ENCODE measurements at regions not wholly inside any gene's neighbourhood (a gene's known extent, or its start where the extent isn't known, plus 50 kb on each side); places are given as distances from the start of the nearest gene placed in this dataset.

DNA sequence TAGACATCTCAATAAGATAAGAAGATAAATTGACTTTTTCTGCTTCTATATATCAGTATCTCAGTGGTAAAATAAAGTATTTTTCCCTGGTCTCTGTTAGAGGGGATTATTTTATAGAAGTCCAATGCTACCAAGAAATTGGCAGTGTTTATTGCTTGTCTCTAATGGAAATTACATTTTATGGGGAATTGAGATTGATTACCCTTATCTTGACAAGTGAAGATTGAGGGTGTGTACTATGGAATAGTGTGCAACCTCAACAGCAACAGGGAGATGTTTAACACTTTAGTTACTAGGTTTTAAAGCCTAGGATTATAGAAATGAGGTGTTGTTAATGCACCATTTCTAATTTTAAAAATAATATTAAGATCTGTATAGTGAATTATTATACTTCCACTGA, 154.8 kb upstream of the ROBO1 start:
- DNase-seq = no peak

DNA sequence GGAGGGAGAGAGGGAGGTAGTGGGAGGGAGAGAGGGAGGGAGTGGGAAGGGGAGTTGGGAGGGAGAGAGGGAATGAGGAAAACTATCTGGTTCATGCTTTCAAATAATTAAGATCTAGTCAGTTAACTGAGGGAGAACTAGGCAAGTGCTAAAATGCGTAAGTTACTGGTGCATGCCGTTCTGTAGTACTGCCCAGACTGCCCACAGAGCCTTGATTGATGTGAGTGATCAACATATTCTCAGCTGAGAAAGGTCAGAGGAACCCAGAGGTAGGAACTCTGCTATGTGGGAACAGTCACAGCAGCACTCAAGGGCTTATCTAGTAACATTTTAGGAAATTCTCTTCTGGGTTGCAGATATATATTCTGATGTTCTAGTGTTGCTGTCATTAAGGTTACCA, 149.8 kb upstream of the ROBO1 start:
- no peak for DNase-seq

DNA sequence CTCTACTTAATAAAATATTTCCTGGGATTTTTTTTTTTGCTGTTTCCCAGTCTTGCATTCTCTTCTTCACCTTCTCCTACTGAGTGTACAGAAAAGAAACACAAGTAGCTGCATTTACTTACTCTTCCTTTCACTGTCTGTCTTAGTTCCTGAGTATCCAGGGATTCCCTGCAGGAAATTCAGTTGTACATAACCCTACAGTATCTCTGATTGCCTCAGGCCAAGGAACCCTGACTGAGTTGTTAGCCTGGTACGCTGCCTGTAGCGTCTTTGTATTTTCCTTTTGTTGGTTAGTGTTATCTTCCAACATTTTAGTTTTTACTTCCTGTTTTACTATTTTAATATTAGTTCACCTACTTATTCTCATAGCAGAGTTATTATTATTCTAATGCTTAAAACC, 142.5 kb upstream of the ROBO1 start:
- no peak for DNase-seq

DNA sequence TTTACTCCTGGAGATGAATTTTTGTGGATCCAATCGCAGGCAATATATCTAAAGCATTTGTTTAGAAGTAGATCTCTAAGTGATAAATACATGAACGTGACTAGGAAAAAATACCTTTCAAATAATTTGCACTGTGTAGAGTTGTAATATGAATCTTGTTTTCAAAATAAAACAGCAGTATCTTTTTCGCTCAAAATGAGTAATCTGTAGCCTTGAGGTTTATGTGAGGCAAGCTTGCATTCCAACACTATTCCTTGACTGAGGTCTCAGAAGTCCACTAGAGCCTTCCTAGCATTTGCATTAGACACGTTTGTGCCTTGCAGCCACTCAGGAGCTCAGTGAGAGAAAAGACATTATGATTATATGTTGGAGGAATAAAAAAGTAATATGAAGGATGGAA, 138.3 kb upstream of the ROBO1 start:
- no peak for DNase-seq

DNA sequence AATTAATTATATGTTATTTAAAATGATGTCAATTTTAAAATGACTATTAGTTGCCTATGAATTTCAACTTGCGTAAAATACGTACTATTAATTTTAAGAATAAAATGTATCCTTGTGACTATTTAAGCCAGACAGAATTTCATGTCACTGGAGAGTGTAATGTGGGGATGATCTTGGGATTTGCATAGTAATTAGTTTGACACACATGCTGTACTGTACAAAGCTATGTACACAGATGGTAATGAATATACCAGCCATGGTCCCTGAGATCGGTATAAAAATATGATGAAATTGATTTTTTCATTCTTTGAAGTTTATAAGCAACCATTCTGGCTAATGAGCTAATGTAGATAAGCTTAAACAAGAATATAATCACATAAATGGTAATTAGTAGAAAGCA, 134.4 kb upstream of the ROBO1 start:
- DNase-seq = no peak

DNA sequence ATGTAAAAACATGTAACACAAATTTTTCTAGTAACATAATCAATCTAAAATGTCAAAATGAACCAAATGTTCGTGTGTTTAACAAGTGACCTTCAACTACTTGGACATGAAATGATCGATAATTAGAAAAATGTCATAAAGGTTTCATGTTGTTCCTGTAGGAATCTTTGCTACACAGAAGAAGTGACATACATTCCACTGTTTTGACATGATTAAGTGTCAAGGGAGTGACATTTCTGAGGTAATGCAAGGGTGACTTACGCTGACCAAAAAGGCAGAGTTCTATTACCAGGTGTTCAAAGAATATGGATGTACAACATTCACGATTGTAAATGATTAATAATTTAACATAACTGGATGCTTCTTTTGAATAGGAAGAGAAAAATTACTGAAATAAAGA, 131.1 kb upstream of the ROBO1 start:
- no peak for DNase-seq

DNA sequence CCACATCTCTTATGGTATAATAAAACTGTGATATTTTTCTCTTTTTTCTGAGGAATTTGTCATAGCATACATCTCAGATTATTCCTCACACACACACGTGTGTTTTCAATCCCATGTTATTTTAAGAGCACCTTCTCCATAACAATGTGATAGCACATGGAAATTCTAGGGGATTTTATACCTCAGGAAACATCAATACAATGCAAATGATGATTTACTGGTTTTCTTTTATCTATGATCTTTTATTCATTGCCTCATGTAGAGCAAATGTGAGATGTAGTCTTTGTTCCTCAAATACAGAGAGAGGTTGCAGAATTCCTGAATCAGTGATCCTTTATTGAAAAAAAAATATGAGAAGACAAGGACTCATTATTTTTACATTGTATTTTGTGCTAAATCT, 128.3 kb upstream of the ROBO1 start:
- DNase-seq = no peak

DNA sequence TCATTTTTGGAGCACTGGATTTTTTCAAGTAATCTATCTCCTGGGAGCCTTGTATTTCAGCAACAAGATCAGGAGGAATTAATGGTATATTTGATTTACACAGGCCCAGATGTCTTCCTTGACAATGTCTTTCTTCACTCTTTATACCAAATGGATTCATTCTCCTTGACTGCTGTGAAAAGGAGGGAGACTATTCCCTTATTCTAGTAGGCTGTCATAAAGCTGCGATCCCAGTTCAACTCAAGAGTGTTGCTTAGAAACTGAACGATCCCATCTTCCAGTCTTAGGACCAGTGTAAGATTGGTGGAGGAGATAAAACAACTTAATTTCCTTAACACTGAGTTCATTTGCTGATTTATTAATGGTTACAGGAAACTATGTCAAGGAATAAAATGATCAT, 119.4 kb upstream of the ROBO1 start:
- DNase-seq = no peak

DNA sequence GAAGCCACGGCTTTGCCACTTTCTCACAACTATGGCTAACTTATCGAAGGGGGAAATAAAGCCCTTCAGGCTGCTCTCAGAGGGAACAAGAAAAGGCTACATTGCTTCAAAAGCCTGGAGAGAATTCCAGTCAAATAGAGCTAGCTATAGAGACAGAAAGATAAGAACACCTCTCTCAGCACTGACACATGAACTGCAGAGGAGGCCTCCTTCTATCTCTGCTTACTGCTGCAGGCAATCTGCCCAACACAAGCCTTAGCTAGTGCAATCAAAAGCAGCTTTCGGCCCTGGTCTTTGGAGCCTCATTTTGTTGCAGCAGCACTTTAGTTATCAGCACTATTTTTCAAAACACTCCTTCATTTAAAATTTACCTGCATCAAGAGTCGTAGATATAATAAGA, 118.4 kb upstream of the ROBO1 start:
- no peak for DNase-seq

DNA sequence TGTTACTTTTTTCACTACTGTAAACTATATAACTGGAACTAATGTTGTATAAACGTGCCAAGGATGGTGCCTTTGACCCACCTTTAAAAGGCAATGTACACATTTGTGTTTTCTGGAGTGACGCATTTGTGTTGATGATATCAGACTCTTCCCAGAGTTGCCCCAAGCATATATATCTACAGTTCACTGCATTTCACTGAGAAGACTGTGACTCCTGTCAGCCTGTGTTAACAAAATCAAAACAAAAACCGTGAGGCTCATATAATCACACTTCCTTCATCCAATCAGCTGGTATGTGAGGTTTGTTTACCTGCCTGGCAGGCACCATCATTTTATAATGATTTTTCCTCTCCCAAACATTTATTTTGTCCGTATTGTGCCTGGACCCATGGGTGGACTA, 117.6 kb upstream of the ROBO1 start:
- DNase-seq = no peak

DNA sequence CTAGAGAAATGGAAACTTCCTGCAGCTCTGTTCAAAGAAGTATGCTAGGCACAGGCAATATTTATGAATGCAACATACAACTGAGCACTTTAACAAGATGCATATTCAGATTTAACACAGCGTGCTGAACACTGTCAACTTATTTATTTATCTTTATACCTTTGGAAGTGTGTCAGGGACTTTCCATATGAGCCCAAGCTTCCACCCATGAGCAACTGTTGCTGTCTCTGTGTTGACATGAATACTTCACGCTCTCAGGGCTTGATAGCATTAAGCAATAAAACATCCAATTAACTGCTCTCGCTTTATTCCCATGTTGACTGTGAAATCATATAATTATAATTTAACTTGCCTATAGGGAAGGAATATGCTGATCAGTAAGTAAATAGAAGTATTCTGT, 116.6 kb upstream of the ROBO1 start:
- no peak for DNase-seq

DNA sequence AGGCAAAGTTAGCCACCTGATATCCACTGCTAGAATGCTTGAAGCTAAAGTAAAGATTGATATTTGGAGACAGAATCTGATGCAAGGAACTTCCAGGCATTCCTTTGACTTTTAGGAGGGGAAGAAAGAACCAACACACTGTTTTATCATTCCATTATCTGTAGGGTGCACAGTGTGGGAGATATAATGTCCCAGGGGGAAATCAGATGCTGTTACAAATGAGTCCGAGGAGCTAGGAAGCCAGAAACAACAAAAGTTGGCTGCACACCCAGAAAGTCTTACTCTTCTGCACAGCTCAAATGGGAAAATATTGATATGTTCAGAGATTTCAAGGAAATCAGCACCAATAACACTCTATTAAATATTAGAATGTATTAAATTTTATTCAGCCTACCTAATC, 113.6 kb upstream of the ROBO1 start:
- DNase-seq = no peak

DNA sequence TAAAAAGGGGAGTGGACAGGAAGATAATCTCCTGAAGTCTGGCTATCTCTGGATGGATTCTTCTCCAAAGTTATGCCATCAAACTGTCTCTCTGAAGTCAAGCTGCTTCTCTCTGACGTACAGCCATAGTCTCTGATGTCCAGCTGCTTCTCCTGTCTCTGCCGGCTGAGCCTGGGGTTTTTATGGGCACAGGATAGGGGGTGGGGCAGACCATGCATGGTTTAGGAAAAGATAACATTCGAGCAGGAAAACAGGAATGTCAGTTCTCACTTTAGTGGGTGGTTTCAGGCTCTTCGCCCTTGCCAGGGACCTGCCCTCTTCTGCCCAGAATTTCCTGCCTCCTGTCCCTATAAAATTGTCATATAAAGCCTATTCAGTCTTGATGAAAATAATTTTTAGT, 110.9 kb upstream of the ROBO1 start:
- DNase-seq = no peak

DNA sequence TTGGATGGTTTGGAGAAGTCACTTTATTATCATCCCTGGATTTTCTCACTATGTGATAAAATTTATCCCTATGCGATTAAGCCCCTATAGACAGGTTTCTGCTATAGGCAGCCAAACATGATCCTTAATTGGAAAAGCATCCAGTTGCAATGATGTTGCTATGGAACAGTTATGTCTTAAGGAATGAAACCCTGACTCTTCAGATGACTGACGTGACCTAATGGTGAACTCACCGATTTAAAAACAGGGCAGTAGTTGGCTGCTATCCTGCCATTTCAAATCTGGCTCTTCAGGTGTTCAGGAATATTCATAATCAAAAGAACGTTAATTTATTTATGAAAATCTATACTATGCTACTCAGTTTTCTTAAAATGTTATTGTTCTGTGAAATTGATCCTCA, 106.8 kb upstream of the ROBO1 start:
- no peak for DNase-seq

DNA sequence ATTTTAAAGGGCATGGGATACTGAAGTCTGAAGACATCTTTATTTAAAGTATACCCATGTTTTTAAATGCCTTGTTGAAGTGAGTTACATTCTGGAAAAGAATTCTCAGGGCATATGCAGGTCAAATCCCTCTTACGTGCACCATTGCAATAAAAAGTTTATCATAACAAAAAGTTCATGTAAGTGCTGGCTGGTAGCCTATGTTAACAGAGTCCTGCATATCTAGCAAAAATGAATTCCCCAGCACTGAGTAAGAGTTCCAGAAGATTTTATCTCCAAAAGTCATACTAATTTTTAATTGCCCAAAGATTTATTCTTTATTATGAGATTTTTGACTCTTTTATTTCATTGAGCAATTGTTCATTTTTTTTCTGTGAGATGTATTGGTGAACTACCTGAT, 104.7 kb upstream of the ROBO1 start:
- no peak for DNase-seq

DNA sequence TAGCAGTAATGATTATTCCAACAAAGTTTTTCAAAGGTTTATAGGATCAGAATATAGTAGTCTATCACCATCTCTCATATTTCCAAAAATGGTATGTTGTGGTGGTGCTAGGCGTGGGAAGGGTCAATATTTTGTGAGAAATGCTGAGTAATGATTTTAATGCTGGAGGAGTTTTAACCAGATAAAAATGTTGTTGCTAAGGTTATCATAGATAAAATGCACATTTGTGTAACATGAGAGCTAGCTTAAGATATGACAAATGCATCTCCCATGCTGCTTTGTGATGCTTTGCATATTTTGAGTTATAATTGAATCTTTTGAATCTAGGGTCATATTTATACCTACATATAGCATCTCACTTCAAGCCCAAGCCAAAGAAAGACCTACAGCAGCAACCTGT, 103.9 kb upstream of the ROBO1 start:
- no peak for DNase-seq

DNA sequence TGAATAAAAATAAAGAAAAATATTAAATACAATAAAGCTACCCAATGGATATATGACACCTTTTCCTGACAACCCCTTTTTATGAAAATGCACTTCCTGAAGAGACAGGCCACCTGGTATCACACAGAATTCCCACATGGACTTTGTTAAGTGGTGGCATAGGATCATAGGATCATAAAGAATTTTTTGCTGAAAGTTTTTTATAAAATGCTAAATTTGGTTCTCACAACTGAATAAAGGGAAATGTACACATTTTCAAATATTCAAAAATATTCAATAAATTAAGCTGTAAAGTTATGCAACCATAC, 102.5 kb upstream of the ROBO1 start:
- no peak for DNase-seq

DNA sequence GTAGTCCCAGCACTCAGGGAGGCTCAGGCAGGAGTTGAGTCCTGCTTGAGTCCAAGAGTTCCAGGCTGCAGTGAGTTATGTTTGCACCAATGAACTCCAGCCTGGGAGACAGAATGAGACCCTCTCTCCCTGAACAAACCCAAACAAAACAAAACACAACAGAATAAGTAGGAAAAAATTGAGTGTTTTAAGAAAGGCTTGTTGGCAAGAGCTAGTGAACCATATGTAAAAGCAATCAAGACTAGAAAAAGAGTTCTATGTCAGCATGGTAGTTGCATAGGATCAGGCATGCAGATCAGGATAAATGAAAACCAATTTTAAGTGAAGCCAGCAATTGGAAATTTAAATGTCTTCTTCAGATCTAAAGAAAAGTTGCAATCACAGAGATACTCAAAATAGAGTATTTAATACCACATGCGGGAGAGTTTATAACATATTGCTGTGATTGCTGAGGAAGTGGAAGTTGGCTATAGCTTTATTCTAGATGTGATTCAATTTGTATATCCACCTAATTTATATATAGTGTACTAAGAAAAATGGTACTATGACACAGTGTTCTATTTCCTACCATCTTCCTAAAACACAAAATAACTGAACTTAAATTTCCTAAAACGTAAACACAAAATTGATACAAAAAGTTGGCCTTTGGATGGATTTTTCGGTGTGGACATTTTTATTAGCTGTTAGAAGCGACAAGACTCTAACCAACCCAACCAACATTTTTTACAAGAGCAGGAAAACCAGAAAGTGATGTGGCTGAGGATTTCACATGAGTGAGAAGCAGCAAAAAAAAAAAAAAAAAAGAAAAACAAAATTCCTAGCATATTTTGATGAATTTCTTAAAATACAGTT, 101.9 kb upstream of the ROBO1 start:
- no peak for DNase-seq

DNA sequence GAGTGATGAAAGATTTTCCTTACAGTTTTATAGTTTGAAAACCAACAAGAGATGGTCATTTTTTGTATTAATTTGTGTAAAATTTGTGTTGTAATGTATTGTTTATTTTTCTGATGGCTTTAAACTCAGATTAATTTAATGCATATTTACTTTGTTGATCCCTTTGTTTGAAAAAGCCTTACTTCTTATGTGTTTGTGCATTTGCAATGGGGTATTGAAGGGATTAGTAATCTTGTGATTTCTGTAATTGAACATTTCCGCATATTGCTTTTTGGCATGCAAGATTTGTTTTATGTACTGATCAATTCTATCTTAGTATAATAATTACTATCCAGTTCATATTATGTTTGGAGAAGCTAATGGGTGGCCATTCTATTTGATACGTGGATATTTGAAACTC, 98.4 kb upstream of the ROBO1 start:
- no peak for DNase-seq

DNA sequence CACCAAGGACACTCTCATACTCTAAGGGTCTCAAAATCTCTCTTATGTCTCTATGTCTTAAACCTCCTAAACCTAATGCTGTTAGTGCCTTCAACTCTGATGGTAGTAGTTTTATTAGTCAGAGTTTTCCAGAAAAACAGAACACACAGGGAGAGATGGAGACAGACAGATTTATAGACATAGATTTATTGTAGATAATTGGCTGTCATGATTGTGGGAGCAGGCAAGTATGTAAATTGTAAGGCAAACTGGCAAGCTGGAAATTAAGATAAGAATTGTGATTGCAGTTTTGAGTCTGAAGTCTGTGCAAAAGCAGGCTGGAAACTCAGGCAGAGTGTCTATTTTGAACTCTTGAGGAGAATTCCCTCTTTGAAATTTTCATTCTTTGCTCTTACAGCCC, 96.3 kb upstream of the ROBO1 start:
- DNase-seq = no peak

DNA sequence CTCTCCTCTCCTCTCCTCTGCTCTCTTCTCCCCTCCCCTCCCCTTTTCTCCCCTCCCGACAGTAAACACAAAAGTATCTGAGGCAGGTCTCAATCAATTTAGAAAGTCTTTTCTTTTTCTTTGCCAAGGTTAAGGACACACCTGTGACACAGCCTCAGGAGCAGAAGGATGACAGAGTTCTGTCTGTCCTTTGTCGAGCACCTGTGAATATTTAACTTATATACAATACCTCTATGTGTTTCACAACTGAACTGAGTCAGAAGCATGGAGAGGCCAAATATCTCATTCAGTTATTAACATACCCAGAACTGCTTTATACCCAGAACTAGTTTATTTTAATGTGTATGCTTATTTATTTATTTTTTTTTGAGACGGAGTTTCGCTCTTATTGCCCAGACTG, 81.1 kb upstream of the ROBO1 start:
- no peak for DNase-seq

DNA sequence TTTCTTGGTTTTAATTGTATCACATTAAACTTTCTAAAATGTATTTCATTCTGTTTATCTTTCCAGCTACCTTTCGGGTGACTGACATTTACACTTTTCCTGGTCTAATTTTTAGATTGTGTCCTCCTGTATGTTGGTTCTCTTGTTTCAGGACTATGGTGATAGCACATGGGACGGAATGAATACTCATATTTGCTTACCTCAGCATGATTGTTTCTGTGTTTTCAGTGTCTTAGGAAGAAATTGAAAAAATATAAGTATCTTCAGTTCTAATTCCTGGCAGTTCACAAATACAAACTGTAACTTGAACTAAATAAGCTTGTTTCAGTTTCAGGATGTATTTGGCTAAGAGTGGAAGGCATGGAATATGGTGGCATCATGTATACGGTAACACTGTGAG, 80.1 kb upstream of the ROBO1 start:
- DNase-seq = no peak

DNA sequence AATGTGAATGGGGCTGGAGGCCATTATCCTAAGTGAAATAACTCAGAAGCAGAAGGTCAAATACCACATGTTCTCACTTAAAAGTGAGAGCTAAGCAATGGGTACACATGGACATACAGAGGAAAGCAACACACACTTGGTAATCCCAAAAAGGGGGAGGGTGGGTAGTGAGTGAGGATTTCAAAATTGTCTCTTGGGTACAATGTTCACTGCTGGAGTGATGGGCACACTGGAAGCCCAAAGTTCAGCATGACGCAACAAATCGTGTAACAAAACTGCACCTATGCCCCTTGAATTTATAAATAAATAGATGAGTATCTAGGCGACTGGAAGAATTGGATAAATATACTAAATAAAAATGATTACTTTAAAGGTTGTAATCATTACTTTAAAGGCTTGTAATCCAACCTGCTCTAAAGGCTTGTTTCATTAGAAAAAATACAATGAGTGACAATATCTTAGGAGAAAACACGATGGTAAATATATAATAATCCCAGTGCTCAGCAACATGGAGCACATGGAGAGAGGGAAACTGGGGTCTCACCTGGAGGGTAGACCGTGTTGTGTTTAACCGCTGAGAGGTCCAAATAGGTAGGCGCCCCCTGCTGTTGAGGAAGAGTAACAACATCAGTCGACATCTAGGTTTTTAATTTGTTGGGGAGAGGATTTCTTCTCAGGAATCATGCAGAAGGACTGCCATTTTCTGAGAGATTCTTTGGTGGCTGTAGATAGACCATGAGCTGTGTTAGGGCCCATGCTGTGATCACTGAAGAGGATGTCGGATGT, 78.5 kb upstream of the ROBO1 start:
- no peak for DNase-seq

DNA sequence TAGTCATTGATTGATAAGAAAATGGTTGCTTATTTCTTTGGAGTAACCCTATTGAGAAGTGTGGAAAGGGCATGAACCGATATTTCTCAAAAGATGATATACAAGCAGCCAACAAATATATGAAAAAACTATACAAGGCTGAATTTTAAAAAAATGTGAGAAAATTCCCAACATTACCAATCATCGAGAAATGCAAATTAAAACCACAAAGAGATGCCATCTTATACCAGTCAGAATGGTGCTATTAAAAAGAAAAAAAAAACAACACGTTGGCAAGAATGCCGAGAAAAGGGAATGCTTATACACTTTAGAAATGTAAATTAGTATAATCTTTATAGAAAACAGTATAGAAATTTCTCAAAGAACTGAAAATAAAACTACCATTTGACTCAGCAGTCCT, 77.7 kb upstream of the ROBO1 start:
- no peak for DNase-seq

DNA sequence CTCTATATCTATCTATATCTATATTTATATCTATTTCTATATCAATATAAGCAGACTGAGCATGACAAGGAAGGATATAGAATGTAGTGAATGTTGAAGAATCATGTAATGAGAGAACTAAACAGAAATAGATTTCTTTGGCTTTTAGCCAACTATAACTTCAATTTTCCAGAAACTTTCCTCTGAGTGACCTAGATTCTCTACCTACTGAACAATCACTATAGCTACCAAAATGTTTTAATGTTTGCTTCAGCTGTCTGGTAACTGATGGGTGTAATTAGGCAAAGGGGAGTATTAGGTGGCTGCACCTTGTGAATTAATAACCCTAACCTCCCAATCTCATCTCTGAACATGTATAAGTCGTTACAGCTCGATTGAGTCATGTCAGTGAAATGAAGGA, 76.4 kb upstream of the ROBO1 start:
- no peak for DNase-seq

Measured in activated gamma-delta T cell (primary cell).